ENCODE measurements at regions not wholly inside any gene's neighbourhood (a gene's known extent, or its start where the extent isn't known, plus 50 kb on each side); places are given as distances from the start of the nearest gene placed in this dataset.

DNA sequence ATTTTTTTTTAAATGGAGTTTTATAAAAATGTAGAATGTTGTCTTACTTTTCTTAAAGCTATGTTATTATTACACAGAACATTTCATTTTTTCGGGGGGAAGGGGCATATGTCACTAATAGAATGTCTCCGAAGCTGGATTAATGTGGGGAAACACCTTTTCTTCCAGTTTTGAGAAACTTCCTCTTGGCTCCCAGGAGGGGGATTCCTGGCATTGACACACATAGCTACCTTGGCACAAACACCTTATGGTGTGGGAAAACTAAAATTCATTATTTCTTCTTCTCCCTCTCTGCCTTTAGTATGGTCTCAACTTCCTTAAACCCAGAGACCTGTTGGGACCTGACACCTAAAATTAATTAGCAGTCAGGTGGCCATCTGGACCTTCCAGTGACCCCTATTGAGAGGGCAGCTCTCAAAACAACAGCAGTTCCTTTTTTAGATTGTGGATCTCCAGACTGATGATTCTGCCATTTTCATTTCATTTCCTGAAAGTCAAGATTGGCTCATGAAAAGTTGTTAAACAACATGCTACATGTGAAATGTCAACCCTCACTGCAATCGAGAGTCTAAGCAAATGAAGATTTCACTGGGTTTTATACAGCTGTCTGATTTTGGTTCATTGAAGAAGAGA lies 70.1 kb upstream of the EDEM3 start:
- H3K4me1 ChIP-seq = peaks cover 0 to 67% (median 41%) of the 10 kb centered on the region in 4 donors
- peaks cover 22 to 33% (median 33%) of the 10 kb centered on the region in 4 donors for H3K36me3 ChIP-seq
- H3K27me3 ChIP-seq = no peaks in the 10 kb centered on the region
- no peaks in the 10 kb centered on the region for H3K9me3 ChIP-seq
- 42 to 64% (median 48%) methylated on average over 3 of the region's 3 CpGs for WGBS, 5 donors
- intact Hi-C loops (cut with DNase I; ENCODE audit: low total_unique reads) = no loop called here
- no peak for DNase-seq
- H3K4me3 ChIP-seq = no peak overlapping the region
- peak overlapping the region in 3 of 5 donors; percentile 38 to 65 (median 56) for H3K27ac ChIP-seq
- no peak for TF ChIP-seq EP300 (IDR thresholded peaks at IDR 0.05)
- TF ChIP-seq, protein P1, sequence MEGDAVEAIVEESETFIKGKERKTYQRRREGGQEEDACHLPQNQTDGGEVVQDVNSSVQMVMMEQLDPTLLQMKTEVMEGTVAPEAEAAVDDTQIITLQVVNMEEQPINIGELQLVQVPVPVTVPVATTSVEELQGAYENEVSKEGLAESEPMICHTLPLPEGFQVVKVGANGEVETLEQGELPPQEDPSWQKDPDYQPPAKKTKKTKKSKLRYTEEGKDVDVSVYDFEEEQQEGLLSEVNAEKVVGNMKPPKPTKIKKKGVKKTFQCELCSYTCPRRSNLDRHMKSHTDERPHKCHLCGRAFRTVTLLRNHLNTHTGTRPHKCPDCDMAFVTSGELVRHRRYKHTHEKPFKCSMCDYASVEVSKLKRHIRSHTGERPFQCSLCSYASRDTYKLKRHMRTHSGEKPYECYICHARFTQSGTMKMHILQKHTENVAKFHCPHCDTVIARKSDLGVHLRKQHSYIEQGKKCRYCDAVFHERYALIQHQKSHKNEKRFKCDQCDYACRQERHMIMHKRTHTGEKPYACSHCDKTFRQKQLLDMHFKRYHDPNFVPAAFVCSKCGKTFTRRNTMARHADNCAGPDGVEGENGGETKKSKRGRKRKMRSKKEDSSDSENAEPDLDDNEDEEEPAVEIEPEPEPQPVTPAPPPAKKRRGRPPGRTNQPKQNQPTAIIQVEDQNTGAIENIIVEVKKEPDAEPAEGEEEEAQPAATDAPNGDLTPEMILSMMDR (IDR thresholded peaks at IDR 0.05) = no peak
- no peak for TF ChIP-seq POLR2AphosphoS5 (IDR thresholded peaks at IDR 0.05)
- no peak for TF ChIP-seq POLR2A (IDR thresholded peaks at IDR 0.05)

DNA sequence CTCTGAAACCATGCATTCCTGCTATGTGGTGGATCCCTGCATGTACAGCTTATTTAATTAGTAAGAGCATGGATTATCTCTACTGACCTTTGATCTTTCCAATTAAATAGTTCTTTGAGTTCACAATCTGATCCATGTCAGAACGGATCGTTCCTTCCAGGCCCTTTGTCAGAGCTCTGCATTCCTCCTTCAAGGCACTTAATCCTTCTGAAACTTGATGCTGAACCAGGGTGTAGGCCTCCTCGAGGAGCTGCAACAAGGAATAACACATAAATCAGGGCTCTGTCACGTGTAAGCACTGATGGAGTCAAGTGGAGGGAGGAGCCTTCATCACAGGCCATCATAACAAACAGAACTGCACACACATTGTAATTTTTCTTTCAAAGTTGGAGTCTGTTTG lies 68.4 kb upstream of the EDEM3 start:
- WGBS, 5 donors = 49 to 61% (median 57%) methylated on average over 4 of the region's 4 CpGs
- Histone ChIP-seq H3K9me3 (no peaks in the 10 kb centered on the region), H3K4me1 (peaks cover 0 to 63% (median 38%) of the 10 kb centered on the region in 4 donors), H3K36me3 (peaks cover 26 to 48% (median 46%) of the 10 kb centered on the region in 4 donors), H3K4me3 (no peak overlapping the region), H3K27me3 (no peaks in the 10 kb centered on the region), H3K27ac (peak overlapping the region in 3 of 5 donors; percentile 51 to 65 (median 56))
- intact Hi-C loops (cut with DNase I; ENCODE audit: low total_unique reads) = no loop called here
- DNase-seq = no peak
- TF ChIP-seq POLR2AphosphoS5 (IDR thresholded peaks at IDR 0.05) = peak in 1 of 3 donors; percentile 59
- TF ChIP-seq, protein P1 (IDR thresholded peaks at IDR 0.05) = no peak

DNA sequence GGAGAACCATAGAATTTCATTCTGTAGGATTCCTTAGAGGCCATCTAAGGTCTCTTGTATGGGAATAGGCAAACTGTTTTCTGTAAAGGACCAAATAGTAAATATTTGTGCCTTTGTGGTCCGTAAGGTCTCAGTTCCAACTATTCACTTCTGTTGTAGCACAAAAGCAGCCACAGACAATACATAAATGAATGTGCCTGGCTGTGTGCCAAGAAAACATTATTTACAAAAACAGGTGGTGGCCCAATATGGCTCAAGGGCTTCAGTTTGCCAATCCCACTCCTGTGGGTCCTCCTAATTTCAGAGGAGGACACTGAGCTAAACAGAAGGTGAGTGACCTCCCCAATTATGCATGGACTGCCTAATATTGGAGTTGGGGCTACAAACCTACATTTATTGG lies 67.6 kb upstream of the EDEM3 start:
- TF ChIP-seq POLR2AphosphoS5 (IDR thresholded peaks at IDR 0.05) (no peak), POLR2A (IDR thresholded peaks at IDR 0.05) (no peak), EP300 (IDR thresholded peaks at IDR 0.05) (no peak)
- TF ChIP-seq, protein P1 (IDR thresholded peaks at IDR 0.05) = no peak
- H3K27ac ChIP-seq = peak overlapping the region in 2 of 5 donors; percentile 56 to 58
- H3K9me3 ChIP-seq = no peaks in the 10 kb centered on the region
- peaks cover 0 to 60% (median 34%) of the 10 kb centered on the region in 4 donors for H3K4me1 ChIP-seq
- no peak overlapping the region for H3K4me3 ChIP-seq
- no peak for DNase-seq
- WGBS, 5 donors = 43 to 79% (median 63%) methylated on average over 1 of the region's 1 CpG
- no peaks in the 10 kb centered on the region for H3K27me3 ChIP-seq
- intact Hi-C loops (cut with DNase I; ENCODE audit: low total_unique reads) = no loop called here
- H3K36me3 ChIP-seq = peaks cover 30 to 56% (median 52%) of the 10 kb centered on the region in 4 donors

DNA sequence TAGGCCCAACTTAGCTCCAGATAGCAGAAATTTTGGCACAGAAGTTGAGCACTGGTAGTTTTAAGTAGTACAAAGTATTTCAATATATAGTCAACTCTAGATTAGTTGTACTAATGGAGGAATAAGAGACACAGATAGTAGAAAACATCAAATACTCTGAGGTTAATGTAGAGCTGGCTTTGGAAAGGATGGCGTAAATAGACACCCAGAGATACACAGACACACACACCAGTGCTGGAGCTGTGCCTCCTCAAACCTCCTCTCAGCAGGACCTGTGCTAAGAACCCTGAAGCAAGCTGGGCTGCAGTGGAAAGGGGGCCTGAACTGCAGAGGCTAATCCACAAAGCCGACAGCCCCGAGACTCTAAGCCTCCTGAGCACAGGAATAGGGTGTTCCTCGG lies 67.0 kb upstream of the EDEM3 start:
- no peaks in the 10 kb centered on the region for H3K27me3 ChIP-seq
- peak overlapping the region in 1 of 5 donors; percentile 58 for H3K27ac ChIP-seq
- no peak overlapping the region for H3K4me3 ChIP-seq
- DNase-seq = no peak
- intact Hi-C loops (cut with DNase I; ENCODE audit: low total_unique reads) = no loop called here
- H3K9me3 ChIP-seq = no peaks in the 10 kb centered on the region
- no peak for TF ChIP-seq POLR2A (IDR thresholded peaks at IDR 0.05)
- TF ChIP-seq POLR2AphosphoS5 (IDR thresholded peaks at IDR 0.05) = no peak
- no peak for TF ChIP-seq EP300 (IDR thresholded peaks at IDR 0.05)
- WGBS, 5 donors = 88 to 98% (median 93%) methylated on average over 4 of the region's 4 CpGs
- peaks cover 0 to 57% (median 32%) of the 10 kb centered on the region in 4 donors for H3K4me1 ChIP-seq
- H3K36me3 ChIP-seq = peaks cover 30 to 63% (median 55%) of the 10 kb centered on the region in 4 donors

DNA sequence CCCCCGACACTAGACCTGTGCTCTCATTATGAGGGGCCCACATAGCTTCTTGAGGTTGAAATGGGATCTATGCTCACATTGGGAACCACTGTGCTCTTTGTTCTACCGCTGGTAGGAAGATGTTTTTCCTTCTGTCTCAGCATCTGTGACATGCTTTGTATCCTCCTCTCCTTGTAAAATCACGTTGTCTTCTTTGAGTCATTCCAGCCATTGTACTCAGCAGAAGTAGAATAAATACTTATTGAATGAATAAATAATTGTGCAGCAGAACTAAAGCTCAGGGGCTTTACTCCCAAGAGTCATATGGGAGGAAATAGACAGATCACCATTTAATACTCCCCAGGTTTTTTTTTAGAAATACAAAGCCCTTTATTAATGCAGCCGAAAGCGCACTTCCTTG lies 66.3 kb upstream of the EDEM3 start:
- TF ChIP-seq, protein P1 (IDR thresholded peaks at IDR 0.05) = no peak
- TF ChIP-seq POLR2AphosphoS5 (IDR thresholded peaks at IDR 0.05) (no peak), EP300 (IDR thresholded peaks at IDR 0.05) (no peak), POLR2A (IDR thresholded peaks at IDR 0.05) (no peak)
- peaks cover 0 to 50% (median 28%) of the 10 kb centered on the region in 4 donors for H3K4me1 ChIP-seq
- 73 to 90% (median 80%) methylated on average over 5 of the region's 5 CpGs for WGBS, 5 donors
- H3K27ac ChIP-seq = peak overlapping the region in 1 of 5 donors; percentile 58
- H3K27me3 ChIP-seq = no peaks in the 10 kb centered on the region
- H3K9me3 ChIP-seq = no peaks in the 10 kb centered on the region
- peaks cover 30 to 69% (median 59%) of the 10 kb centered on the region in 4 donors for H3K36me3 ChIP-seq
- no peak overlapping the region for H3K4me3 ChIP-seq
- DNase-seq = no peak
- intact Hi-C loops (cut with DNase I; ENCODE audit: low total_unique reads) = no loop called here

All from stomach (tissue), 8 donors.